Tibial nerve (tissue), 4 donors: ENCODE measurements at regions not wholly inside any gene's neighbourhood (a gene's known extent, or its start where the extent isn't known, plus 50 kb on each side); places are given as distances from the start of the nearest gene placed in this dataset.

ENCODE experiments used
- CTCF ChIP-seq, 5 experiments: fragments of 200-600 bp in 3 of 5; fragments of 450-650 bp in 2 of 5; sonication (generic) in 3 of 5; IDR thresholded peaks; one replicate each; pipeline ENCODE4 v1.5.1; 2016 to 2019; ENCODE audit warnings: antibody characterized with exemption in 5 of 5, mild to moderate bottlenecking in 3 of 5, moderate library complexity in 2 of 5
- EP300 ChIP-seq, 2 donors: sonication (generic); formaldehyde crosslinking; IDR thresholded peaks; one replicate each; pipeline ENCODE4 v1.6.1; 2017; ENCODE audit warnings: antibody characterized with exemption in 2 of 2, mild to moderate bottlenecking in 1 of 2
- POLR2A ChIP-seq, 2 donors: fragments of 450-650 bp; IDR thresholded peaks; one replicate each; pipeline ENCODE4 v1.6.1; 2017; ENCODE audit warnings: antibody characterized with exemption in 2 of 2, mild to moderate bottlenecking in 2 of 2, moderate library complexity in 2 of 2

GRCh38 chr2:7880126-7880525 is 801.7 kb upstream of the ID2 start:
- no peak for TF ChIP-seq CTCF (IDR thresholded peaks at IDR 0.05)
- no peak for TF ChIP-seq POLR2A (IDR thresholded peaks at IDR 0.05)
- no peak for TF ChIP-seq EP300 (IDR thresholded peaks at IDR 0.05)
